CD4-positive, alpha-beta T cell (primary cell): ENCODE measurements at regions not wholly inside any gene's neighbourhood (a gene's known extent, or its start where the extent isn't known, plus 50 kb on each side); places are given as distances from the start of the nearest gene placed in this dataset.
A peak's percentile ranks its signal among the peaks of the same experiment; 100 is the strongest.

Source experiments
- ATAC-seq: fragments of 200-7000 bp; cut with Tn5 transposase; one replicate; pipeline ENCODE4 v1.10.0; 2022; ENCODE audit warnings: mild to moderate bottlenecking; ENCODE audit not compliant: poor library complexity
- CTCF ChIA-PET: fragments of 350-600 bp; sonication (Branson Sonifier 250); formaldehyde crosslinking; loops from one replicate; lab custom pipeline; 2021; ENCODE audit warnings: antibody characterized with exemption, inconsistent platforms; lab: Charles Lee
- POLR2A ChIA-PET: fragments of 350-600 bp; sonication (Branson Sonifier 250); formaldehyde crosslinking; loops from one replicate; lab custom pipeline; 2021; ENCODE audit warnings: antibody characterized with exemption, inconsistent platforms; lab: Charles Lee
- DNase-seq, 14 experiments: peaks; one replicate each; pipeline ENCODE4 v3.0.0-alpha.2; 2013 to 2020; ENCODE audit warnings: mixed read lengths in 2 of 14
- H3K27ac ChIP-seq, 2 donors: one replicate each; pipeline versions ENCODE4 v1.5.1 to v1.7.0; 2013; ENCODE audit warnings: low read length in 2 of 2, low read depth in 1 of 2, mild to moderate bottlenecking in 1 of 2
- H3K27me3 ChIP-seq, 2 experiments: 1 replicate in 1 of 2; 2 replicates in 1 of 2; pipeline versions ENCODE4 v1.6.1 to v1.7.0; 2013; ENCODE audit warnings: low read length in 2 of 2, control low read depth in 1 of 2, mild to moderate bottlenecking in 1 of 2, moderate library complexity in 1 of 2; ENCODE audit not compliant: insufficient read depth in 2 of 2, control insufficient read depth in 1 of 2
- H3K36me3 ChIP-seq: one replicate; pipeline ENCODE4 v1.6.1; 2013; ENCODE audit warnings: low read length, control low read depth; ENCODE audit not compliant: insufficient read depth
- H3K4me1 ChIP-seq: one replicate; pipeline ENCODE4 v1.6.1; 2013; ENCODE audit warnings: low read length, control low read depth; ENCODE audit not compliant: insufficient read depth
- H3K4me3 ChIP-seq: one replicate; pipeline ENCODE4 v1.5.1; 2013; ENCODE audit warnings: mild to moderate bottlenecking, low read length, moderate library complexity
- H3K9me3 ChIP-seq, 2 experiments: 1 replicate in 1 of 2; 2 replicates in 1 of 2; pipeline versions ENCODE4 v1.6.1 to v1.7.0; 2013; ENCODE audit warnings: low read length in 2 of 2, mild to moderate bottlenecking in 2 of 2, control low read depth in 1 of 2, moderate library complexity in 1 of 2; ENCODE audit not compliant: control insufficient read depth in 1 of 2, insufficient read depth in 1 of 2
- H3K27ac Mint-ChIP-seq: one replicate; pipeline ENCODE4 v1.8.0; 2020; ENCODE audit warnings: mixed read lengths
- H3K27me3 Mint-ChIP-seq: one replicate; pipeline ENCODE4 v1.8.0; 2021; ENCODE audit warnings: mixed read lengths
- H3K36me3 Mint-ChIP-seq: one replicate; pipeline ENCODE4 v1.8.0; 2021; ENCODE audit warnings: low read depth, mixed read lengths
- H3K4me1 Mint-ChIP-seq: one replicate; pipeline ENCODE4 v1.8.0; 2021; ENCODE audit warnings: low read depth, mixed read lengths
- H3K4me3 Mint-ChIP-seq: one replicate; pipeline ENCODE4 v1.8.0; 2020; ENCODE audit warnings: mild to moderate bottlenecking, mixed read lengths
- H3K9me3 Mint-ChIP-seq: one replicate; pipeline ENCODE4 v1.8.0; 2020; ENCODE audit warnings: mixed read lengths
- CTCF ChIP-seq: fragments of 200-600 bp; IDR thresholded peaks from one replicate; pipeline ENCODE4 v1.8.0; 2022; ENCODE audit warnings: antibody characterized with exemption, mild to moderate bottlenecking
- intact Hi-C, 2 experiments: fragments of 100-400 bp; cut with DNase I in 1 of 2; cut with micrococcal nuclease in 1 of 2; formaldehyde crosslinking; loops; one replicate each; pipeline versions ENCODE4 v1.15.1 to v1.9.0; 2023 to 2025; cut with DNase I, micrococcal nuclease

- POLR2A ChIA-PET: interaction anchor here (0.6 kb wide), 1 partner anchor 153 kb away, joined by 3 read pairs; no protein-coding TSS in a partner anchor
These were observed 519.2 kb upstream of the EEF2KMT start for GRCh38 chr16:5616841-5617240.

GRCh38 chr16:5615868-5616642, 518.5 kb upstream of the EEF2KMT start:
- no peaks in the 10 kb centered on the region for H3K9me3 Mint-ChIP-seq
- H3K4me1 Mint-ChIP-seq: peaks cover 5% of the 10 kb centered on the region
- intact Hi-C loops: no loop called here
- POLR2A ChIA-PET: interaction anchor here (0.6 kb wide), 1 partner anchor 153 kb away, joined by 3 read pairs; no protein-coding TSS in a partner anchor
- no peaks in the 10 kb centered on the region for H3K36me3 Mint-ChIP-seq
- H3K27ac Mint-ChIP-seq: no peak overlapping the region
- H3K36me3 ChIP-seq: no peaks in the 10 kb centered on the region
- H3K27me3 Mint-ChIP-seq: peaks cover 29% of the 10 kb centered on the region
- ATAC-seq (no peak), DNase-seq (peak in 8 of 14 experiments; percentile 1 to 45 (median 10))
- H3K27ac ChIP-seq: no peak overlapping the region
- H3K9me3 ChIP-seq: peaks cover 0 to 7% of the 10 kb centered on the region in 2 experiments
- peak; percentile 51 for TF ChIP-seq CTCF
- no peak overlapping the region for H3K4me3 ChIP-seq
- H3K4me1 ChIP-seq: no peaks in the 10 kb centered on the region
- H3K4me3 Mint-ChIP-seq: no peak overlapping the region
- CTCF ChIA-PET: interaction anchor here (0.7 kb wide), 1 partner anchor 868 kb away, joined by 3 read pairs; no protein-coding TSS in a partner anchor
- peaks cover 9 to 19% of the 10 kb centered on the region in 2 experiments for H3K27me3 ChIP-seq

More at GRCh38 chr16:5616841-5617240, 519.2 kb upstream of the EEF2KMT start:
- TF ChIP-seq CTCF: no peak
- H3K27ac Mint-ChIP-seq: no peak overlapping the region
- peaks cover 9 to 19% of the 10 kb centered on the region in 2 experiments for H3K27me3 ChIP-seq
- no peak overlapping the region for H3K4me3 ChIP-seq
- H3K9me3 Mint-ChIP-seq: no peaks in the 10 kb centered on the region
- peaks cover 5% of the 10 kb centered on the region for H3K4me1 Mint-ChIP-seq
- H3K4me1 ChIP-seq: no peaks in the 10 kb centered on the region
- no peaks in the 10 kb centered on the region for H3K36me3 Mint-ChIP-seq
- DNase-seq (no peak), ATAC-seq (no peak)
- H3K27me3 Mint-ChIP-seq: peaks cover 29% of the 10 kb centered on the region
- no peak overlapping the region for H3K4me3 Mint-ChIP-seq
- no peaks in the 10 kb centered on the region for H3K36me3 ChIP-seq
- CTCF ChIA-PET: no interaction called here
- peaks cover 0 to 7% of the 10 kb centered on the region in 2 experiments for H3K9me3 ChIP-seq
- no peak overlapping the region for H3K27ac ChIP-seq
- intact Hi-C loops: no loop called here

- H3K9me3 Mint-ChIP-seq: no peaks in the 10 kb centered on the region
- H3K36me3 Mint-ChIP-seq: no peaks in the 10 kb centered on the region
- ChIA-PET CTCF (no interaction called here), POLR2A (no interaction called here)
- TF ChIP-seq CTCF: no peak
- H3K9me3 ChIP-seq: peaks cover 0 to 3% of the 10 kb centered on the region in 2 experiments
- no peak overlapping the region for H3K27ac Mint-ChIP-seq
- H3K4me1 ChIP-seq: no peaks in the 10 kb centered on the region
- no peak overlapping the region for H3K27ac ChIP-seq
- no peaks in the 10 kb centered on the region for H3K27me3 ChIP-seq
- intact Hi-C loops: no loop called here
- H3K27me3 Mint-ChIP-seq: no peaks in the 10 kb centered on the region
- H3K4me3 Mint-ChIP-seq: no peak overlapping the region
- H3K4me3 ChIP-seq: no peak overlapping the region
- DNase-seq: no peak
- ATAC-seq: no peak
- H3K4me1 Mint-ChIP-seq: no peaks in the 10 kb centered on the region
- no peaks in the 10 kb centered on the region for H3K36me3 ChIP-seq
These were observed 509.6 kb upstream of the EEF2KMT start for GRCh38 chr16:5607169-5607568.
